ENCODE measurements at regions not wholly inside any gene's neighbourhood (a gene's known extent, or its start where the extent isn't known, plus 50 kb on each side); places are given as distances from the start of the nearest gene placed in this dataset.

DNA sequence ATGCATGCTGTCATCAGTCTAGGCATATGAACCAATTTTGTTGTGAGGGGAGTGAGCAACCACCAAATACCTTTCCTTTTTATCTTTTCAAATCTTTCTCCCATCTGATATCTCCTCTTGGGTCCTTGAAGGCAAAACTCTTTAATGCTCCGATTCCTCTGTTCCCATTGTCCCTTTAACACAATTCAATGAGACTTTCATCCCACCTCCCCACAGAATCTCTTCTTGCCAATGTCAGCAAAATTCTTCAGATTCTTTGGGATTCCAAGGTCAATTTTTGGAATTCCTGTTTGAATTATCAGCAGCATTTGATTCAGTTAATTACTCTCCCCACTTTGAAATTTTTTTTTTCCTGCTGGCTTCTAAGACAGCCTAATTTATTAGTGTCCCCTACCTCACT is 232.7 kb downstream of the COX7B2 start:
- no peak for TF ChIP-seq EZH2 (optimal IDR thresholded peaks at IDR 0.05; ENCODE audit: low read depth, low read length)
- no peak for TF ChIP-seq CTCF (IDR thresholded peaks at IDR 0.05; ENCODE audit: low read length)
- no peak for TF ChIP-seq EZH2phosphoT487 (IDR thresholded peaks at IDR 0.05; ENCODE audit: low read length)
